C4-2B (cell line): ENCODE measurements at regions not wholly inside any gene's neighbourhood (a gene's known extent, or its start where the extent isn't known, plus 50 kb on each side); places are given as distances from the start of the nearest gene placed in this dataset.

Source experiments
- CTCF ChIP-seq: fragments of 450-650 bp; conservative IDR thresholded peaks from 2 replicates; pipeline ENCODE4 v1.5.1; 2017; ENCODE audit warnings: mild to moderate bottlenecking
- ZFX ChIP-seq: fragments of 450-650 bp; IDR thresholded peaks from 2 replicates; pipeline ENCODE4 v1.6.1; 2017

GRCh38 chr2:193326296-193326695, 1131.6 kb upstream of the TMEFF2 start:
- TF ChIP-seq CTCF, result no peak
- TF ChIP-seq ZFX, result no peak
